ENCODE measurements at regions not wholly inside any gene's neighbourhood (a gene's known extent, or its start where the extent isn't known, plus 50 kb on each side); places are given as distances from the start of the nearest gene placed in this dataset.

DNA sequence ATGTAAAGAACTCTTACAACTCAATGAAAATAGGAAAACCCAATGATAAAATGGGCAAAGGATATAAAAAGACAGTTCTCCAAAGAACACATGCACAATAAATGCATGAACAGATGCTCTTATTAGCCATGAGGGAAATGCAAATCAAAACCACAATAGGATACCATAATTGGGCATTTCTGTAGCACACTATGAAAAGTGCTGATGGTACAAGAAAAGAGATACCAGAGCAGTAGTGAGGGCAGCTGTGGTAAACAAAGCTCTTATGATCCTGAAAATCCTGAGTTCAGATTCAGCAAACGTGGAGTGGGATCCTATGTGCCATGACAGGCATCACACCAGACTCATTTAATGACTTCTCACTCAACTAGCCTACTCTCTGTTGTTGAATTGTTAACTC is 96.7 kb upstream of the SLC25A13 start:
- H3K4me2 ChIP-seq = no peak overlapping the region
- no peak for DNase-seq (ENCODE audit: low spot score)
- no peaks in the 10 kb centered on the region for H3K4me1 ChIP-seq (ENCODE audit: insufficient read depth)
- H3K27me3 ChIP-seq = no peaks in the 10 kb centered on the region
- H3K9me2 ChIP-seq (replicated peaks; ENCODE audit: insufficient read depth) = no peaks in the 10 kb centered on the region
- no peaks in the 10 kb centered on the region for H3K36me3 ChIP-seq (replicated peaks; ENCODE audit: insufficient read depth, low read depth)
- no peaks in the 10 kb centered on the region for H4K20me1 ChIP-seq (ENCODE audit: insufficient read depth, poor library complexity, severe bottlenecking)
- H2AFZ ChIP-seq = no peak overlapping the region
- TF ChIP-seq EZH2phosphoT487 (IDR thresholded peaks at IDR 0.05; ENCODE audit: low read depth, severe bottlenecking, unreplicated experiment) = no peak
- H3K9me3 ChIP-seq (ENCODE audit: low read depth) = no peaks in the 10 kb centered on the region
- 95% methylated on average over 1 of the region's 1 CpG for WGBS (ENCODE audit: low lambda C conversion rate, missing lambda C conversion rate)
- H3K4me3 ChIP-seq = no peak overlapping the region
- H3K27ac ChIP-seq = no peak overlapping the region
- H3K79me2 ChIP-seq = no peaks in the 10 kb centered on the region

- no peak for DNase-seq (ENCODE audit: low spot score)
- no peak overlapping the region for H3K4me2 ChIP-seq
- H3K9me3 ChIP-seq (ENCODE audit: low read depth) = no peaks in the 10 kb centered on the region
- no peaks in the 10 kb centered on the region for H3K36me3 ChIP-seq (replicated peaks; ENCODE audit: insufficient read depth, low read depth)
- H4K20me1 ChIP-seq (ENCODE audit: insufficient read depth, poor library complexity, severe bottlenecking) = no peaks in the 10 kb centered on the region
- no peaks in the 10 kb centered on the region for H3K4me1 ChIP-seq (ENCODE audit: insufficient read depth)
- no peak overlapping the region for H3K27ac ChIP-seq
- TF ChIP-seq EZH2phosphoT487 (IDR thresholded peaks at IDR 0.05; ENCODE audit: low read depth, severe bottlenecking, unreplicated experiment) (no peak), CTCF (IDR thresholded peaks at IDR 0.05; ENCODE audit: poor library complexity) (no peak), EZH2 (IDR thresholded peaks at IDR 0.05; ENCODE audit: borderline replicate concordance) (no peak)
- H3K9me2 ChIP-seq (replicated peaks; ENCODE audit: insufficient read depth) = no peaks in the 10 kb centered on the region
- WGBS (ENCODE audit: low lambda C conversion rate, missing lambda C conversion rate) = 94% methylated on average over 1 of the region's 1 CpG
- no peak overlapping the region for H2AFZ ChIP-seq
- no peaks in the 10 kb centered on the region for H3K79me2 ChIP-seq
- H3K27me3 ChIP-seq = no peaks in the 10 kb centered on the region
- H3K4me3 ChIP-seq = no peak overlapping the region
These were observed 95.9 kb upstream of the SLC25A13 start for GRCh38 chr7:96417784-96418183.

DNA sequence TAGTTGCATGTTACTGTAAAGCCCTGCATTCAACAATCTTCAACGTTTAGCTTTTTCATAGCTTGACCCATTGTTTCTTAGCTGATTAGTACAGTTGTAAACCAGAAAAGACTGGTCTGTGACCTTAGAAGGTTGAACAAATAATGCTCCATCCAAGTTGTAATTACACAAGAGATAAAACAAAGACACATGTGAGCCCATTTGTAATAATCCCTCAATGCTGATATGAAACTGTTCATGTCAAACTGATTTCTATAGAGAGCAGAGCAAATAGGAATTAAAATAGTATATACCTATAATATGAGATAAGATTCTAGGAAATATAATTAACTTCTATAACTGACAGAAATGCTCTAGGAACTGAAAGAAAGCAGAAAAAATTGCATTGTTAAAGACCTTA is 94.7 kb upstream of the SLC25A13 start:
- H3K27ac ChIP-seq = no peak overlapping the region

DNA sequence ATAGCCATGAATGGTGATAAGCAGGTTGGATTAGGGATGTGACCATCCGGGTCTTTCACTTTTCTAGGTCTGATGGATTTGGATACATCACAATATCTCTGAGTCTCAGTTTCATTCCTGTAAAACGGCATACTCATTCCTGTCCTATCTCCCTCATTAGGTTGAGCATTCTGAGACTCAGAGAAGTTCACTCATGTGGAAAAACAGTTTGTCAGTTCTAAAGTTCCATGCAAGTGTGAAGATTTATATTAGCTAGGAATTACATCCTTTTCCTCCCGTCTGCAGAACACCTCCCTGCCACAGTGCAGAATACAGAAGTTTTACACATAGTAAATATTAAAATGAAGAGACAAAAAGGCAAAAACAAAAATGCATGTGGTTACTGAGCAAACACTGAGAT is 94.2 kb upstream of the SLC25A13 start:
- DNase-seq (ENCODE audit: low spot score) = no peak
- no peaks in the 10 kb centered on the region for H3K9me3 ChIP-seq (ENCODE audit: low read depth)
- no peaks in the 10 kb centered on the region for H3K9me2 ChIP-seq (replicated peaks; ENCODE audit: insufficient read depth)
- no peak overlapping the region for H3K27ac ChIP-seq
- no peaks in the 10 kb centered on the region for H3K36me3 ChIP-seq (replicated peaks; ENCODE audit: insufficient read depth, low read depth)
- H3K79me2 ChIP-seq = no peaks in the 10 kb centered on the region
- H4K20me1 ChIP-seq (ENCODE audit: insufficient read depth, poor library complexity, severe bottlenecking) = no peaks in the 10 kb centered on the region
- TF ChIP-seq EZH2phosphoT487 (IDR thresholded peaks at IDR 0.05; ENCODE audit: low read depth, severe bottlenecking, unreplicated experiment) (no peak), EZH2 (IDR thresholded peaks at IDR 0.05; ENCODE audit: borderline replicate concordance) (no peak), CTCF (IDR thresholded peaks at IDR 0.05; ENCODE audit: poor library complexity) (no peak)
- H3K27me3 ChIP-seq = no peaks in the 10 kb centered on the region
- H3K4me3 ChIP-seq = no peak overlapping the region
- WGBS (ENCODE audit: low lambda C conversion rate, missing lambda C conversion rate) = 51% methylated on average over 3 of the region's 3 CpGs
- H3K4me1 ChIP-seq (ENCODE audit: insufficient read depth) = no peaks in the 10 kb centered on the region
- H2AFZ ChIP-seq = no peak overlapping the region
- H3K4me2 ChIP-seq = no peak overlapping the region

More for the DNA sequence above, 94.7 kb upstream of the SLC25A13 start:
- no peaks in the 10 kb centered on the region for H3K9me2 ChIP-seq (replicated peaks; ENCODE audit: insufficient read depth)
- H2AFZ ChIP-seq = no peak overlapping the region
- H3K9me3 ChIP-seq (ENCODE audit: low read depth) = no peaks in the 10 kb centered on the region
- no peaks in the 10 kb centered on the region for H4K20me1 ChIP-seq (ENCODE audit: insufficient read depth, poor library complexity, severe bottlenecking)
- TF ChIP-seq CTCF (IDR thresholded peaks at IDR 0.05; ENCODE audit: poor library complexity) (no peak), EZH2phosphoT487 (IDR thresholded peaks at IDR 0.05; ENCODE audit: low read depth, severe bottlenecking, unreplicated experiment) (no peak), EZH2 (IDR thresholded peaks at IDR 0.05; ENCODE audit: borderline replicate concordance) (no peak)
- no peaks in the 10 kb centered on the region for H3K4me1 ChIP-seq (ENCODE audit: insufficient read depth)
- H3K79me2 ChIP-seq = no peaks in the 10 kb centered on the region
- H3K36me3 ChIP-seq (replicated peaks; ENCODE audit: insufficient read depth, low read depth) = no peaks in the 10 kb centered on the region
- H3K4me2 ChIP-seq = no peak overlapping the region
- WGBS (ENCODE audit: low lambda C conversion rate, missing lambda C conversion rate) = 13% methylated on average over 1 of the region's 1 CpG
- no peaks in the 10 kb centered on the region for H3K27me3 ChIP-seq
- H3K4me3 ChIP-seq = no peak overlapping the region
- no peak for DNase-seq (ENCODE audit: low spot score)
